ENCODE measurements at regions not wholly inside any gene's neighbourhood (a gene's known extent, or its start where the extent isn't known, plus 50 kb on each side); places are given as distances from the start of the nearest gene placed in this dataset.

GRCh38 chr1:187892683-187893039 lies 1063.9 kb downstream of the PLA2G4A start:
- DNase-seq, result no peak
- no peak overlapping the region for H3K4me3 ChIP-seq (ENCODE audit: low read length)
- H3K27me3 ChIP-seq (ENCODE audit: control insufficient read depth, insufficient read depth, low read length), result no peaks in the 10 kb centered on the region
- no peaks in the 10 kb centered on the region for H3K4me1 ChIP-seq (ENCODE audit: control insufficient read depth, insufficient read depth, low read length)
- no peaks in the 10 kb centered on the region for H3K36me3 ChIP-seq (ENCODE audit: control insufficient read depth, insufficient read depth, low read length)
- no peak overlapping the region for H3K27ac ChIP-seq (ENCODE audit: low read length)
- no peaks in the 10 kb centered on the region for H3K9me3 ChIP-seq (ENCODE audit: control insufficient read depth, low read depth, low read length)

GRCh38 chr1:187893471-187893870 lies 1064.7 kb downstream of the PLA2G4A start:
- DNase-seq, result no peak
- Histone ChIP-seq H3K4me3 (ENCODE audit: low read length) (no peak overlapping the region), H3K36me3 (ENCODE audit: control insufficient read depth, insufficient read depth, low read length) (no peaks in the 10 kb centered on the region), H3K27ac (ENCODE audit: low read length) (no peak overlapping the region), H3K4me1 (ENCODE audit: control insufficient read depth, insufficient read depth, low read length) (no peaks in the 10 kb centered on the region), H3K27me3 (ENCODE audit: control insufficient read depth, insufficient read depth, low read length) (no peaks in the 10 kb centered on the region), H3K9me3 (ENCODE audit: control insufficient read depth, low read depth, low read length) (no peaks in the 10 kb centered on the region)
- WGBS (ENCODE audit: insufficient coverage, low lambda C conversion rate), result 79% methylated on average over 2 of the region's 2 CpGs

- Histone ChIP-seq H3K9me3 (ENCODE audit: control insufficient read depth, low read depth, low read length) (no peaks in the 10 kb centered on the region), H3K4me1 (ENCODE audit: control insufficient read depth, insufficient read depth, low read length) (no peaks in the 10 kb centered on the region), H3K27me3 (ENCODE audit: control insufficient read depth, insufficient read depth, low read length) (no peaks in the 10 kb centered on the region), H3K4me3 (ENCODE audit: low read length) (no peak overlapping the region), H3K36me3 (ENCODE audit: control insufficient read depth, insufficient read depth, low read length) (no peaks in the 10 kb centered on the region), H3K27ac (ENCODE audit: low read length) (no peak overlapping the region)
- DNase-seq, result no peak
- no CpG with 5 or more reads among the region's 3 CpGs for WGBS (ENCODE audit: insufficient coverage, low lambda C conversion rate)
These were observed 1065.6 kb downstream of the PLA2G4A start for GRCh38 chr1:187894349-187894748.

- H3K27ac ChIP-seq (ENCODE audit: low read length), result no peak overlapping the region
- no peak for DNase-seq
- H3K4me3 ChIP-seq (ENCODE audit: low read length), result no peak overlapping the region
- H3K36me3 ChIP-seq (ENCODE audit: control insufficient read depth, insufficient read depth, low read length), result no peaks in the 10 kb centered on the region
- no peaks in the 10 kb centered on the region for H3K4me1 ChIP-seq (ENCODE audit: control insufficient read depth, insufficient read depth, low read length)
- H3K9me3 ChIP-seq (ENCODE audit: control insufficient read depth, low read depth, low read length), result no peaks in the 10 kb centered on the region
- no peaks in the 10 kb centered on the region for H3K27me3 ChIP-seq (ENCODE audit: control insufficient read depth, insufficient read depth, low read length)
- WGBS (ENCODE audit: insufficient coverage, low lambda C conversion rate), result no CpG with 5 or more reads among the region's 1 CpG
These were observed 1074.5 kb downstream of the PLA2G4A start for GRCh38 chr1:187903223-187903622.

GRCh38 chr1:187909382-187909781 lies 1080.6 kb downstream of the PLA2G4A start:
- no peak overlapping the region for H3K27ac ChIP-seq (ENCODE audit: low read length)

GRCh38 chr1:187911820-187912219 lies 1083.1 kb downstream of the PLA2G4A start:
- no peaks in the 10 kb centered on the region for H3K27me3 ChIP-seq (ENCODE audit: control insufficient read depth, insufficient read depth, low read length)
- DNase-seq, result no peak
- H3K9me3 ChIP-seq (ENCODE audit: control insufficient read depth, low read depth, low read length), result no peaks in the 10 kb centered on the region
- H3K27ac ChIP-seq (ENCODE audit: low read length), result no peak overlapping the region
- H3K36me3 ChIP-seq (ENCODE audit: control insufficient read depth, insufficient read depth, low read length), result no peaks in the 10 kb centered on the region
- H3K4me1 ChIP-seq (ENCODE audit: control insufficient read depth, insufficient read depth, low read length), result no peaks in the 10 kb centered on the region
- H3K4me3 ChIP-seq (ENCODE audit: low read length), result no peak overlapping the region

More at GRCh38 chr1:187909382-187909781, 1080.6 kb downstream of the PLA2G4A start:
- DNase-seq, result no peak
- Histone ChIP-seq H3K36me3 (ENCODE audit: control insufficient read depth, insufficient read depth, low read length) (no peaks in the 10 kb centered on the region), H3K9me3 (ENCODE audit: control insufficient read depth, low read depth, low read length) (no peaks in the 10 kb centered on the region), H3K4me3 (ENCODE audit: low read length) (no peak overlapping the region), H3K4me1 (ENCODE audit: control insufficient read depth, insufficient read depth, low read length) (no peaks in the 10 kb centered on the region), H3K27me3 (ENCODE audit: control insufficient read depth, insufficient read depth, low read length) (no peaks in the 10 kb centered on the region)
- WGBS (ENCODE audit: insufficient coverage, low lambda C conversion rate), result 100% methylated on average over 1 of the region's 3 CpGs

- H3K4me3 ChIP-seq (ENCODE audit: low read length), result no peak overlapping the region
- no peaks in the 10 kb centered on the region for H3K4me1 ChIP-seq (ENCODE audit: control insufficient read depth, insufficient read depth, low read length)
- no peaks in the 10 kb centered on the region for H3K36me3 ChIP-seq (ENCODE audit: control insufficient read depth, insufficient read depth, low read length)
- H3K9me3 ChIP-seq (ENCODE audit: control insufficient read depth, low read depth, low read length), result no peaks in the 10 kb centered on the region
- no peak for DNase-seq
- H3K27ac ChIP-seq (ENCODE audit: low read length), result no peak overlapping the region
- WGBS (ENCODE audit: insufficient coverage, low lambda C conversion rate), result 90% methylated on average over 1 of the region's 1 CpG
- no peaks in the 10 kb centered on the region for H3K27me3 ChIP-seq (ENCODE audit: control insufficient read depth, insufficient read depth, low read length)
These were observed 1092.2 kb downstream of the PLA2G4A start for GRCh38 chr1:187920976-187921375.

GRCh38 chr1:187921426-187921825 lies 1092.7 kb downstream of the PLA2G4A start:
- Histone ChIP-seq H3K4me3 (ENCODE audit: low read length) (no peak overlapping the region), H3K9me3 (ENCODE audit: control insufficient read depth, low read depth, low read length) (no peaks in the 10 kb centered on the region), H3K36me3 (ENCODE audit: control insufficient read depth, insufficient read depth, low read length) (no peaks in the 10 kb centered on the region), H3K27ac (ENCODE audit: low read length) (no peak overlapping the region), H3K4me1 (ENCODE audit: control insufficient read depth, insufficient read depth, low read length) (no peaks in the 10 kb centered on the region), H3K27me3 (ENCODE audit: control insufficient read depth, insufficient read depth, low read length) (no peaks in the 10 kb centered on the region)
- no peak for DNase-seq
- WGBS (ENCODE audit: insufficient coverage, low lambda C conversion rate), result 86% methylated on average over 1 of the region's 1 CpG

GRCh38 chr1:187922255-187922654 lies 1093.5 kb downstream of the PLA2G4A start:
- no peaks in the 10 kb centered on the region for H3K27me3 ChIP-seq (ENCODE audit: control insufficient read depth, insufficient read depth, low read length)
- no peaks in the 10 kb centered on the region for H3K36me3 ChIP-seq (ENCODE audit: control insufficient read depth, insufficient read depth, low read length)
- WGBS (ENCODE audit: insufficient coverage, low lambda C conversion rate), result 40% methylated on average over 1 of the region's 2 CpGs
- no peaks in the 10 kb centered on the region for H3K4me1 ChIP-seq (ENCODE audit: control insufficient read depth, insufficient read depth, low read length)
- no peak overlapping the region for H3K4me3 ChIP-seq (ENCODE audit: low read length)
- H3K9me3 ChIP-seq (ENCODE audit: control insufficient read depth, low read depth, low read length), result no peaks in the 10 kb centered on the region
- H3K27ac ChIP-seq (ENCODE audit: low read length), result no peak overlapping the region
- DNase-seq, result no peak

- no peaks in the 10 kb centered on the region for H3K4me1 ChIP-seq (ENCODE audit: control insufficient read depth, insufficient read depth, low read length)
- no peak for DNase-seq
- H3K27ac ChIP-seq (ENCODE audit: low read length), result no peak overlapping the region
- no peak overlapping the region for H3K4me3 ChIP-seq (ENCODE audit: low read length)
- no peaks in the 10 kb centered on the region for H3K36me3 ChIP-seq (ENCODE audit: control insufficient read depth, insufficient read depth, low read length)
- WGBS (ENCODE audit: insufficient coverage, low lambda C conversion rate), result no CpG with 5 or more reads among the region's 3 CpGs
- H3K9me3 ChIP-seq (ENCODE audit: control insufficient read depth, low read depth, low read length), result no peaks in the 10 kb centered on the region
- H3K27me3 ChIP-seq (ENCODE audit: control insufficient read depth, insufficient read depth, low read length), result no peaks in the 10 kb centered on the region
These were observed 1095.5 kb downstream of the PLA2G4A start for GRCh38 chr1:187924252-187924651.

- H3K4me3 ChIP-seq (ENCODE audit: low read length), result no peak overlapping the region
- no peaks in the 10 kb centered on the region for H3K9me3 ChIP-seq (ENCODE audit: control insufficient read depth, low read depth, low read length)
- peak in 1 of 2 donors; percentile 16 for DNase-seq
- H3K4me1 ChIP-seq (ENCODE audit: control insufficient read depth, insufficient read depth, low read length), result peaks cover 3% of the 10 kb centered on the region
- H3K27me3 ChIP-seq (ENCODE audit: control insufficient read depth, insufficient read depth, low read length), result no peaks in the 10 kb centered on the region
- no peak overlapping the region for H3K27ac ChIP-seq (ENCODE audit: low read length)
- no peaks in the 10 kb centered on the region for H3K36me3 ChIP-seq (ENCODE audit: control insufficient read depth, insufficient read depth, low read length)
- WGBS (ENCODE audit: insufficient coverage, low lambda C conversion rate), result 44% methylated on average over 3 of the region's 4 CpGs
These were observed 1099.5 kb downstream of the PLA2G4A start for GRCh38 chr1:187928288-187928687.
